A549 (cell line): ENCODE measurements at regions not wholly inside any gene's neighbourhood (a gene's known extent, or its start where the extent isn't known, plus 50 kb on each side); places are given as distances from the start of the nearest gene placed in this dataset.

ENCODE experiments used
- BHLHE40 ChIP-seq: IDR thresholded peaks from 2 replicates; pipeline ENCODE4 v1.6.1; 2012; ENCODE audit warnings: low read depth, low read length, inconsistent platforms
- CEBPB ChIP-seq, 2 experiments: fragments of >200 bp in 1 of 2; sonication (Bioruptor Twin) in 1 of 2; formaldehyde crosslinking in 1 of 2; IDR thresholded peaks; 2 replicates each; pipeline ENCODE4 v1.6.1; 2012 to 2016
- CHD2 ChIP-seq: fragments of 150-350 bp; IDR thresholded peaks from 2 replicates; pipeline ENCODE4 v1.6.1; 2014; ENCODE audit warnings: low read length; ENCODE audit not compliant: partially characterized antibody
- HDAC2 ChIP-seq: fragments of 200-600 bp; sonication (generic); IDR thresholded peaks from 2 replicates; pipeline ENCODE4 v1.6.1; 2016
- KDM5A ChIP-seq: fragments of 200-600 bp; sonication (generic); IDR thresholded peaks from 2 replicates; pipeline ENCODE4 v1.6.1; 2016; ENCODE audit warnings: antibody characterized with exemption, mild to moderate bottlenecking
- NR3C1 ChIP-seq: fragments of >200 bp; sonication (Bioruptor Twin); formaldehyde crosslinking; IDR thresholded peaks from 3 replicates; pipeline ENCODE4 v1.6.1; 2017
- POLR2A ChIP-seq: IDR thresholded peaks from 2 replicates; pipeline ENCODE4 v1.6.1; 2012; ENCODE audit warnings: mild to moderate bottlenecking, low read length
- RARB ChIP-seq: fragments of 250-450 bp; sonication (Bioruptor Pico); IDR thresholded peaks from 2 replicates; pipeline ENCODE4 v1.8.0; 2021; ENCODE audit warnings: mild to moderate bottlenecking, moderate library complexity
- RCOR1 ChIP-seq: fragments of 150-350 bp; IDR thresholded peaks from 2 replicates; pipeline ENCODE4 v1.6.1; 2014; ENCODE audit warnings: antibody characterized with exemption, low read length, low read depth
- ZFP36 ChIP-seq: fragments of 450-650 bp; IDR thresholded peaks from 2 replicates; pipeline ENCODE4 v1.6.1; 2014; ENCODE audit warnings: borderline replicate concordance; ENCODE audit not compliant: partially characterized antibody
- TF ChIP-seq, protein P1 (sequence below): fragments of >200 bp; sonication (Bioruptor Twin); formaldehyde crosslinking; IDR thresholded peaks from 3 replicates; pipeline ENCODE4 v1.5.1; 2016
- TF ChIP-seq, protein P2 (sequence below): fragments of 200-600 bp; sonication (generic); IDR thresholded peaks from 2 replicates; pipeline ENCODE4 v1.6.1; 2016; ENCODE audit warnings: antibody characterized with exemption, mild to moderate bottlenecking, moderate library complexity
- TF ChIP-seq, protein P3 (sequence below): IDR thresholded peaks from 2 replicates; pipeline ENCODE4 v1.6.1; 2012
- TF ChIP-seq, protein P4 (sequence below): fragments of 450-650 bp; IDR thresholded peaks from 2 replicates; pipeline ENCODE4 v1.6.1; 2014; ENCODE audit warnings: antibody characterized with exemption

DNA sequence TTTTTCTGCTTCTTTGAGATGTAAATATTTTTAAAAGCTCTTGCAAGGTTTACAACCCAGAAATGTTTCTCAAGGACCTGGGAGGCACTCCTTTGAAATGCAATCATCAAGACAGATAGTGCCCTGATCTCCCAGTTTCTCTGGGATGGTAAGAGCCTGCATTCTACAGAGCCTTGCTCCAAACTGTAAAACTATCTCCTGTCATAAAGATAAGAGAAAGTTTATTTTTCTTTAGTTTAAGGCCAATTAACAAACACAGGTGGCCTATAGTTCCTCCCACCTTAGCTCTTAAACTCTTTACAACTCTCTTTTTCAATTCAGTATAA, 1231.1 kb upstream of the NUDT12 start:
- TF ChIP-seq, protein P1, sequence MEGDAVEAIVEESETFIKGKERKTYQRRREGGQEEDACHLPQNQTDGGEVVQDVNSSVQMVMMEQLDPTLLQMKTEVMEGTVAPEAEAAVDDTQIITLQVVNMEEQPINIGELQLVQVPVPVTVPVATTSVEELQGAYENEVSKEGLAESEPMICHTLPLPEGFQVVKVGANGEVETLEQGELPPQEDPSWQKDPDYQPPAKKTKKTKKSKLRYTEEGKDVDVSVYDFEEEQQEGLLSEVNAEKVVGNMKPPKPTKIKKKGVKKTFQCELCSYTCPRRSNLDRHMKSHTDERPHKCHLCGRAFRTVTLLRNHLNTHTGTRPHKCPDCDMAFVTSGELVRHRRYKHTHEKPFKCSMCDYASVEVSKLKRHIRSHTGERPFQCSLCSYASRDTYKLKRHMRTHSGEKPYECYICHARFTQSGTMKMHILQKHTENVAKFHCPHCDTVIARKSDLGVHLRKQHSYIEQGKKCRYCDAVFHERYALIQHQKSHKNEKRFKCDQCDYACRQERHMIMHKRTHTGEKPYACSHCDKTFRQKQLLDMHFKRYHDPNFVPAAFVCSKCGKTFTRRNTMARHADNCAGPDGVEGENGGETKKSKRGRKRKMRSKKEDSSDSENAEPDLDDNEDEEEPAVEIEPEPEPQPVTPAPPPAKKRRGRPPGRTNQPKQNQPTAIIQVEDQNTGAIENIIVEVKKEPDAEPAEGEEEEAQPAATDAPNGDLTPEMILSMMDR: no peak
- TF ChIP-seq ZFP36: no peak
- no peak for TF ChIP-seq NR3C1
- no peak for TF ChIP-seq CEBPB (IDR thresholded peaks at IDR 0.05)
- no peak for TF ChIP-seq BHLHE40
- no peak for TF ChIP-seq POLR2A
- no peak for TF ChIP-seq KDM5A
- TF ChIP-seq, protein P2, sequence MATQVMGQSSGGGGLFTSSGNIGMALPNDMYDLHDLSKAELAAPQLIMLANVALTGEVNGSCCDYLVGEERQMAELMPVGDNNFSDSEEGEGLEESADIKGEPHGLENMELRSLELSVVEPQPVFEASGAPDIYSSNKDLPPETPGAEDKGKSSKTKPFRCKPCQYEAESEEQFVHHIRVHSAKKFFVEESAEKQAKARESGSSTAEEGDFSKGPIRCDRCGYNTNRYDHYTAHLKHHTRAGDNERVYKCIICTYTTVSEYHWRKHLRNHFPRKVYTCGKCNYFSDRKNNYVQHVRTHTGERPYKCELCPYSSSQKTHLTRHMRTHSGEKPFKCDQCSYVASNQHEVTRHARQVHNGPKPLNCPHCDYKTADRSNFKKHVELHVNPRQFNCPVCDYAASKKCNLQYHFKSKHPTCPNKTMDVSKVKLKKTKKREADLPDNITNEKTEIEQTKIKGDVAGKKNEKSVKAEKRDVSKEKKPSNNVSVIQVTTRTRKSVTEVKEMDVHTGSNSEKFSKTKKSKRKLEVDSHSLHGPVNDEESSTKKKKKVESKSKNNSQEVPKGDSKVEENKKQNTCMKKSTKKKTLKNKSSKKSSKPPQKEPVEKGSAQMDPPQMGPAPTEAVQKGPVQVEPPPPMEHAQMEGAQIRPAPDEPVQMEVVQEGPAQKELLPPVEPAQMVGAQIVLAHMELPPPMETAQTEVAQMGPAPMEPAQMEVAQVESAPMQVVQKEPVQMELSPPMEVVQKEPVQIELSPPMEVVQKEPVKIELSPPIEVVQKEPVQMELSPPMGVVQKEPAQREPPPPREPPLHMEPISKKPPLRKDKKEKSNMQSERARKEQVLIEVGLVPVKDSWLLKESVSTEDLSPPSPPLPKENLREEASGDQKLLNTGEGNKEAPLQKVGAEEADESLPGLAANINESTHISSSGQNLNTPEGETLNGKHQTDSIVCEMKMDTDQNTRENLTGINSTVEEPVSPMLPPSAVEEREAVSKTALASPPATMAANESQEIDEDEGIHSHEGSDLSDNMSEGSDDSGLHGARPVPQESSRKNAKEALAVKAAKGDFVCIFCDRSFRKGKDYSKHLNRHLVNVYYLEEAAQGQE: no peak
- no peak for TF ChIP-seq HDAC2
- TF ChIP-seq, protein P3, sequence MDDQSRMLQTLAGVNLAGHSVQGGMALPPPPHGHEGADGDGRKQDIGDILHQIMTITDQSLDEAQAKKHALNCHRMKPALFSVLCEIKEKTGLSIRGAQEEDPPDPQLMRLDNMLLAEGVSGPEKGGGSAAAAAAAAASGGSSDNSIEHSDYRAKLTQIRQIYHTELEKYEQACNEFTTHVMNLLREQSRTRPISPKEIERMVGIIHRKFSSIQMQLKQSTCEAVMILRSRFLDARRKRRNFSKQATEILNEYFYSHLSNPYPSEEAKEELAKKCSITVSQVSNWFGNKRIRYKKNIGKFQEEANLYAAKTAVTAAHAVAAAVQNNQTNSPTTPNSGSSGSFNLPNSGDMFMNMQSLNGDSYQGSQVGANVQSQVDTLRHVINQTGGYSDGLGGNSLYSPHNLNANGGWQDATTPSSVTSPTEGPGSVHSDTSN: no peak
- no peak for TF ChIP-seq CHD2
- TF ChIP-seq, protein P4, sequence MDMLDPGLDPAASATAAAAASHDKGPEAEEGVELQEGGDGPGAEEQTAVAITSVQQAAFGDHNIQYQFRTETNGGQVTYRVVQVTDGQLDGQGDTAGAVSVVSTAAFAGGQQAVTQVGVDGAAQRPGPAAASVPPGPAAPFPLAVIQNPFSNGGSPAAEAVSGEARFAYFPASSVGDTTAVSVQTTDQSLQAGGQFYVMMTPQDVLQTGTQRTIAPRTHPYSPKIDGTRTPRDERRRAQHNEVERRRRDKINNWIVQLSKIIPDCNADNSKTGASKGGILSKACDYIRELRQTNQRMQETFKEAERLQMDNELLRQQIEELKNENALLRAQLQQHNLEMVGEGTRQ: no peak
- TF ChIP-seq RARB (CRISPR knock-in tag): no peak
- TF ChIP-seq RCOR1: no peak
